ENCODE measurements at regions not wholly inside any gene's neighbourhood (a gene's known extent, or its start where the extent isn't known, plus 50 kb on each side); places are given as distances from the start of the nearest gene placed in this dataset.

DNA sequence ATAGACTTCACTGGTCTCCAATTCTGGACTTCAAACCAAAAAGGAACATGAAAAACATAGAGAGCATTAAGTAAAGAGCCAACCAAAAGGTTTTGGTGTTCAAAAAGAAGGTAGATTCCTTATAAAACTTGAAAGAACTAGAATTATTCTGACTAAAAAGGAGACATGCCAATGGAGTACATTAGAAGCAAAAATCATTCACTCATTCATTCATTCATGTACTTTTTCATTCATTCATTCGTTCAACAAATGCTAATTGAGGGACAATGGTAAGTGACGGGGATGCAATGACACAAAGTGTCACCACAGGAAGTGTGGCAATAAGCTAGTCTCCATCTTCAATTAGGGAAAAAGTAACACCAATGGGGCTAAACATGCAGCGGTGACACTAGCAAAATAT is 181.0 kb upstream of the ATP11B start:
- TF ChIP-seq, protein P1, sequence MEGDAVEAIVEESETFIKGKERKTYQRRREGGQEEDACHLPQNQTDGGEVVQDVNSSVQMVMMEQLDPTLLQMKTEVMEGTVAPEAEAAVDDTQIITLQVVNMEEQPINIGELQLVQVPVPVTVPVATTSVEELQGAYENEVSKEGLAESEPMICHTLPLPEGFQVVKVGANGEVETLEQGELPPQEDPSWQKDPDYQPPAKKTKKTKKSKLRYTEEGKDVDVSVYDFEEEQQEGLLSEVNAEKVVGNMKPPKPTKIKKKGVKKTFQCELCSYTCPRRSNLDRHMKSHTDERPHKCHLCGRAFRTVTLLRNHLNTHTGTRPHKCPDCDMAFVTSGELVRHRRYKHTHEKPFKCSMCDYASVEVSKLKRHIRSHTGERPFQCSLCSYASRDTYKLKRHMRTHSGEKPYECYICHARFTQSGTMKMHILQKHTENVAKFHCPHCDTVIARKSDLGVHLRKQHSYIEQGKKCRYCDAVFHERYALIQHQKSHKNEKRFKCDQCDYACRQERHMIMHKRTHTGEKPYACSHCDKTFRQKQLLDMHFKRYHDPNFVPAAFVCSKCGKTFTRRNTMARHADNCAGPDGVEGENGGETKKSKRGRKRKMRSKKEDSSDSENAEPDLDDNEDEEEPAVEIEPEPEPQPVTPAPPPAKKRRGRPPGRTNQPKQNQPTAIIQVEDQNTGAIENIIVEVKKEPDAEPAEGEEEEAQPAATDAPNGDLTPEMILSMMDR (IDR thresholded peaks at IDR 0.05): no peak
- TF ChIP-seq RCOR1 (IDR thresholded peaks at IDR 0.05; ENCODE audit: low read length) (no peak), GATA2 (CRISPR knock-in tag; IDR thresholded peaks at IDR 0.05) (no peak), CHD2 (IDR thresholded peaks at IDR 0.05; ENCODE audit: low read length, partially characterized antibody) (no peak), SIN3A (IDR thresholded peaks at IDR 0.05; ENCODE audit: borderline replicate concordance, low read depth, low read length) (no peak), JUND (IDR thresholded peaks at IDR 0.05) (no peak), RFX5 (IDR thresholded peaks at IDR 0.05; ENCODE audit: low read length) (no peak), MXI1 (IDR thresholded peaks at IDR 0.05; ENCODE audit: low read depth, low read length) (no peak)
- TF ChIP-seq, protein P2, sequence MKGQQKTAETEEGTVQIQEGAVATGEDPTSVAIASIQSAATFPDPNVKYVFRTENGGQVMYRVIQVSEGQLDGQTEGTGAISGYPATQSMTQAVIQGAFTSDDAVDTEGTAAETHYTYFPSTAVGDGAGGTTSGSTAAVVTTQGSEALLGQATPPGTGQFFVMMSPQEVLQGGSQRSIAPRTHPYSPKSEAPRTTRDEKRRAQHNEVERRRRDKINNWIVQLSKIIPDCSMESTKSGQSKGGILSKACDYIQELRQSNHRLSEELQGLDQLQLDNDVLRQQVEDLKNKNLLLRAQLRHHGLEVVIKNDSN (IDR thresholded peaks at IDR 0.05; ENCODE audit: borderline replicate concordance, low read depth): no peak
- TF ChIP-seq, protein P3, sequence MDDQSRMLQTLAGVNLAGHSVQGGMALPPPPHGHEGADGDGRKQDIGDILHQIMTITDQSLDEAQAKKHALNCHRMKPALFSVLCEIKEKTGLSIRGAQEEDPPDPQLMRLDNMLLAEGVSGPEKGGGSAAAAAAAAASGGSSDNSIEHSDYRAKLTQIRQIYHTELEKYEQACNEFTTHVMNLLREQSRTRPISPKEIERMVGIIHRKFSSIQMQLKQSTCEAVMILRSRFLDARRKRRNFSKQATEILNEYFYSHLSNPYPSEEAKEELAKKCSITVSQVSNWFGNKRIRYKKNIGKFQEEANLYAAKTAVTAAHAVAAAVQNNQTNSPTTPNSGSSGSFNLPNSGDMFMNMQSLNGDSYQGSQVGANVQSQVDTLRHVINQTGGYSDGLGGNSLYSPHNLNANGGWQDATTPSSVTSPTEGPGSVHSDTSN (IDR thresholded peaks at IDR 0.05): no peak

All from SK-N-SH (cell line).